ENCODE measurements at regions not wholly inside any gene's neighbourhood (a gene's known extent, or its start where the extent isn't known, plus 50 kb on each side); places are given as distances from the start of the nearest gene placed in this dataset.
"Not testable (repeated sequence)": the region's sequence is repeated elsewhere in the genome, so short reads cannot be mapped to it uniquely, and the experiment has no call there.

DNA sequence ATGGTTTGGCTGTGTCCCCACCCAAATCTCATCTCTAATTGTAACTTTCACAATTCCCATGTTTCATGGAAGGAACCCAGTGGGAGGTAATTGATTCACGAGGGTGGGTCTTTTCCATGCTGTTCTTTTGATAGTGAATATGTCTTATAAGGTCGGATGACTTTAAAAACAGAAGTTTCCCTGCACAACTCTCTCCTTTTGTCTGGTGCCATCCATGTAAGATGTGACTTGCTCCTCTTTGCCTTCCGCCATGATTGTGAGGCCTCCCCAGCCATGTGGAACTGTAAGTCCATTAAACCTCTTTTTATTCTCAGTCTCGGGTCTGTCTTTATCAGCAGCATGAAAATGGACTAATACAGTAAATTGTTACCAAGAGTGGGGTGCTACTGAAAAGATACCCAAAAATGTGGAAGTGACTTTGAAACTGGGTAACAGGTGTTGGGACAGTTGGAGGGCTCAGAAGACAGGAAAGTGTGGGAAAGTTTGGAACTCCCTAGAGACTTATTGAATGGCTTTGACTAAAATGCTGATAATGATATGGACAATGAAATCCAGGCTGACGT, 251.4 kb upstream of the GK2 start:
- not testable (repeated sequence) for DNase-seq

DNA sequence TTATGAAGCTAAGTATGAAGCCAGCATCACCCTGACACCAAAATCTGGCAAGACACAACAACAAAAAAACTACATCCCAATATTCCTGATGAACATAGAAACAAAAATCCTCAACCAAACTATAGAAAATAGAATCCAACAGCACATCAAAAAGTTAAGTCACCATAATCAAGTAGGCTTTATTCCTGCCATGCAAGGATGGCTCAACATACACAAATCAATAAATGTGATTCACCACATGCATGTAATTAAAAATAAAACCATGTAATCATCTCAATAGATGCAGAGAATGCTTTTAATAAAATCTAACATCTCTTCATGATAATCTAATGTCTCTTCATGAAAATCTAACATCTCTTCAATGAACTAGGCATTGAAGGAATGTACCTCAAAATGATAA, 249.4 kb upstream of the GK2 start:
- no peak for DNase-seq

DNA sequence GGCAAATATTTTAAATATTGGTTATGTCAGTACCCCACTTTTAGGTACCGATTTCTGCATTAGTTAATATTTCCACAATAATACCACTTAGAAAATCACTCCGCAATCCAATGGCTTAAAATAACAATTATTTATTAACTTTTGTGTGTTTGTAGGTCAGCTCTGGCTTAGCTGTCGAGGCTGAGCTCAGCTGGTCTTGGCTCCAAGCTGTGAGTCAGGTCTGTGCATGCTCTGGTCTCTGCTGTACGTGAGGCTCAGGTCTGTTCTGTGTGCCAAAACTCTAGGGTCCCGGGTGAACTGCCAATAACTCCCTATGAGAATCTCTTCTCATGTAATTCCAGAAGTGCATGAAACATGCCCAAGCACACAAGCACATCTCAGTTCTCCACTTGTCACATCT, 245.8 kb upstream of the GK2 start:
- DNase-seq, result no peak

DNA sequence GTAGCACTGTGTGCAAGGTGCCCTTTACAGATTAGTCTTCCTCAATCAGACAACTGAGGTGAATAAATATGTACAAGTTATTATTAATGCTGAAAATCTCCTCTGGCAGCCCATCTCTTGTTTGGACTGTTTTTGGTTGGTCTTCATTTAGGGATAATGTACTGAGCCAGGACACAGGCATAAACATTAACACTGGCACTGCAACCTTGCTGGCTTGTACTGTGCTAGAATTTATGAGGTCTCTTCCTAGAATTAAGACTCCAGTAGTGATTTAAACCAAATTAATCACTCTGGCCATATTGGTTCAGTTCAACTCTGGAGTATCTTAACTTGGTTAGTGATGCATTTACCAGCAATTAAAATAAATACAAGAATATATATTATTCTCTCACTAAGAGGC, 244.7 kb upstream of the GK2 start:
- DNase-seq, result no peak

DNA sequence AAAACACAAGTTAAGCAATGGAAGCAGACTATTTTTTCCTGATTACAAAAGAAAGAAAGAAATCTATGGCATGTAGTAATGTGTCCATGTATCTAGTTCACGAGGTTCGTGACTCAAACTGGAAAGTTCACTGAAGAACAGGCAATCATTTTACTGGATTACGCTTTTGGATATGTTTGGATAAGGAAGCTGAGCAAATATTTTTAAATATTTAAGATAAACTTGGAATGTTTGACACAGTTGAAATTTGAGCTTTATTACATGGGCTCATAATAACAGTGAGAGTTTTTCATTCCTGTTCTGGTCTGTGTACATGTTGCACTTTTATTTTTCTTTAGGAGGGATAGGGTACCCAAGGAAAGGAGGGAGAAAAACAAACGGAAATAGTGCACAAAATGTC, 244.2 kb upstream of the GK2 start:
- DNase-seq, result peak; percentile 36

DNA sequence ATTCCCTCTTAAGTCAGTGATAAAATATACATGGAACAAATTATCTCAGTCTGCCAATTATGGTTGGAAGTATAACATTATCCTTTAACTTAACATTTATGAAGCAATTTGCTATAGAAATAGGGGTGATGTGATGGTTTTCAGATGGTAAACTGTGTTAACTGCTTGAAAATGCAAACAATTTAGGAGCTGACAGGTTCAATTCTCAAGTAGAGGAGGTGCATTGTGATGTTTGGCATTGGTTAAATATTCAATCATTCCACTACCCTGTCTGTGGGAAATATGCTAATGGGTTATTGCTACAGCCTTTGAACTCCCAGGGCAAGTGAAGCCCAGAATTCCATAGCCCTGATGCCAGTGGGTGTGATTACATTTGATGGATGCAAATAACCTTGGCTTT, 243.4 kb upstream of the GK2 start:
- DNase-seq, result peak; percentile 59

DNA sequence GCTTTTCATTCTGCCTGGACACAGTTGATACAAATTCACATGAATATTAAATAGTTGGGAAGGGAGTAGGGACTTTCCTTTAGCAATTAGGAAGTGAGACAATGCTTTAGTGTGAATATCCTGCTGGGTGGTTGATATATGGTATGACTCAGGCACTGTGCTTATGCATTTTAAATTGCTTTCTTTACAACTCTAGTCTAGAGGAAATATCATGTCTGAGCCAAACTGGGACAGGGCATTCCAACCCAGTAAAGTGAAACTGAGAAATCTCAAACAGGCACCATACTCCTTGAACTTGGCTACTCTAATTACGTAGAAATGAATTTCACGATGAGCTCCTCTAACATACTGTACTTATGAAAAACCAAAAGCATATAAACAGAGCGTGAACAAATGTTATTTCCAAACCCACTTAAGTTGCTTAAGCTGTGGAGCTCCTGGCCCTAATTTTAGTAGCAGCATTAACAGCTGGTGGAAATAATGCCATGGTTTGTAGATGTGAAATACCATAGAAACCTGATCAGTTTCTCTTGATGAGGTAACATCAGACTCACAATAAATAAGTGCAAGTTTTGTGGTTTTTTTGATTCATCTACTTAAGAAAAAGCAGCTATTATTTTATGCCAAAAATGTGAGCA, 242.9 kb upstream of the GK2 start:
- DNase-seq, result peak; percentile 71

GRCh38 chr4:79650217-79650616, 242.2 kb upstream of the GK2 start:
- peak; percentile 37 for DNase-seq

- DNase-seq, result no peak
These were observed 237.9 kb upstream of the GK2 start for GRCh38 chr4:79645942-79646341.

DNA sequence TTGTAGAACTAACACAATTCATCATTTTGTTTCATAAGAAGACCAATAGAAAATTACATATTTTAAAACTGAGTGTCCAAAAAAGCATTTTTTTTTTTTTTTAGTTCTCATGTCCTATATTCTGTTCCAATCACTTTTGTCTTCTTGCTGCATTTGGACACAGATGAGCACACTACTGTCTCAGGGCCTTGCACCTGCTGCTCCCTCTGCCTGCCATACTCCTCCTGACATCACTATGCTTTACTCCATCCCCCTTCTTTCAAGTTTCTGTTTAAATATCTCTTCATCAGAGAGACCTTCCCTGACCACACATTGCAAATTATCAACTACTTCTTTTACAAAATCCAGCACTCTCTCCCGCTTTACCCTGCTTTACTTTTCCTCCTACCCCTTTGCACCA, 230.7 kb upstream of the GK2 start:
- DNase-seq, result no peak

- no peak for DNase-seq
These were observed 229.0 kb upstream of the GK2 start for GRCh38 chr4:79636991-79637390.

GRCh38 chr4:79634111-79634510, 226.1 kb upstream of the GK2 start:
- DNase-seq, result no peak

GRCh38 chr4:79632114-79632513, 224.1 kb upstream of the GK2 start:
- no peak for DNase-seq

DNA sequence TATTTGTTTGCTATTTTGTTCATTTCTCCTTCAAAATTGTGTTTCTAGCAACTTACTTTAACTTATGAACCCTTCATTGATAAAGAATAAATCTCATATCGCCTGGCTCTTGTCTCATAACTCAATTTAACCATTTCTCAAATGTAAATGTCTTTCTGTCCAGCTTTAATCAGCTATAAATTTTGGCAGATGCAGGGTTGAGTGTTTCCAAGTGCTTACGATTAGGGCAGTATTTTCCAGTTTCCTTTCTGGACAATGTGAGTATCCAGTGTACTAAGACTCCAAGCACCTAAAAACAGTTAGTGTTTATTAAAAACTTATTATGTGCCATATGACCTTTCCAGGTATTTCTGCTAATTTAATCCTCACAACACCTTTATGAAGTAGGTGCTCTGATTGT, 218.6 kb upstream of the GK2 start:
- DNase-seq, result no peak

DNA sequence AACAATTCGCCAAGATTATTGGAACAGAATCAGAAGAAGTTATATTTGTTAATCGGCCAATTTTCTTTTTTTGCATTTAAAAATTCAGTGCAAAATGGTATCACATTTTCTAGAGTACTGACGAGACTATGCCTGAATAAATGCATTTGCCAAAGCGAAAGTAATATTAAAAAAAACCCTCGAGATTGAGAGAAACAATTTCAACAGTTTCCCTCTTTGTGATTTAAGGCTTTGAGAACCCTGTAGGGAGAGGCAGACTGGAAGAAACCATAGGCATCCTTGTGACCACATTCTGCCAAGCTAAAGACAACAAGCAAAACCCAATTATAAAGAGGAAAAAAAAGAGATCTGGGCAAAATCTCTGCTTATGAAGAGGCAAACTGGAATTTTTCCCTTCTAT, 218.1 kb upstream of the GK2 start:
- no peak for DNase-seq

DNA sequence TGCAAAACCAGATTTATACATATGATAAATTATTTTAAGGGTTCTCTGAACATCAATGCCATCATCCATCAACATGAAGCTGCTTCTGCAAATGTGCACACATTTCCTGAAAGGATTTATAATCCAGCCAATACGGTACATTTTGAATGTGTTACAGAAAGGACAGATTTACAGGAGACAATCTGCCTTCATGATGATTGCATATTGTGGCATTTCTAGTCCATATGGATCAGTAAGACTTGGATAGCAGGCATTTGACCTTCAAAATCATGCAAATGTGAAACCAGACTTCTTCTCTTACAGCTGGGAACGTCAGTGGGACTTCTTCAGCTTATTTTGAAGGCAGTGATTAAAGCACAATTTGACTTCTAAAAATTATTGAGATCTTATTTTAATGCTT, 217.3 kb upstream of the GK2 start:
- no peak for DNase-seq

DNA sequence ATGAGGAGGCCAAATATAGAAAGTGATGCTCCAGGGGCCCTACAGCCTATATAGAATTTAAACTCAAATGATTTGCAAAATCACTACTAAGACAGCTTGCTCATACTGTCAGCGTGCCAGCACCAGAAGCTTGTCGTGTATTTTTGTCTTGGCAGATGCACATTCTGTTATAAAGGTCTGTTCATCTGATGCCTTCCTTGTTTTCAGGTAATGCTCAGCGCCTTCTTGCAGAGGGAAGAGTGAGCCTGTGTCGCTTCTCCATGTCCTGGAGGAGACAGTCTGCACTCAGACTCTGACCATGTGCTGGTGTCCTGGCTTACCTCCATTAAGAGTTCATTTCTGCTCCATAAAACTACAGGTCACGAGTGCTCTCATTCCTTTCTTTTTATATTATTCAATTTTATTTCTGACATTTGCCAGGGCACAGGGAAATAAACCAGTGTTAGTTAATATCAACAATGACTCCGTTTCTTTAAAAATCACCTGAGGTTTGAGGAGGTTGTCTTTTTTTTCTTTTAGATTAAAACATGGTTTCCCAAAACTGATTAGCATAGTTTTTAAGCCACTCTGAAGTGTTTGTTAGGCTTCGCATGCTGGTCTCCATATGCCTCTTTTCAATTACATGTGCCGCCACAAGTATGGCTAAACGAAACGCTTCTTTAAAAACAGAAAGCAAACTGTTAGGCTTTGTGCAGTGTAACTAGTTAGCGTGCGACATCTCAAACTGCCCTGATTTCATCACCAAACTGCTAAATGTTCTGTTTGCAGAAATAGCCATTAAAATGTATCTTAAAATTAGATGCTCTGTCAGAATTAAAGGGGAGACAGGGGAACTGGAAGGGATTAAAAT, 215.2 kb upstream of the GK2 start:
- peak; percentile 15 for DNase-seq

DNA sequence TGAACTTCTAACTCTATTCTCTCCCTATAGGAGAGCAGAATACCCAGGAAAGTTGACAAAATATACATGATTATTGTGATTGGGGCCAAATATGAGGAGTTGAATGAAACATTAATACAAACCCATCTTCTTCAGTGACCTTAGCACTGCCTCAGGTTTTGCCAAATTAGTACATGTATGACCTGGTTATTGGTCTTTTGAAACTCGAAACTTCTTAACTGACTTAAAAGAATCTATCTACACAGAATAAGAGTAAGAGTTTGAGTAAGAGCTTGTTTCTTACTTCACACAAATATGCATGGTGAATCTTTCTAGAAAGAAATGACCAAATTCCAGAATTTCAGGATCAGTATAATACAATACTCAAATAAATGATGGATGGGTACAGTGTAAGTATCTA, 213.0 kb upstream of the GK2 start:
- DNase-seq, result no peak

- DNase-seq, result no peak
These were observed 212.6 kb upstream of the GK2 start for GRCh38 chr4:79620617-79621016.

DNA sequence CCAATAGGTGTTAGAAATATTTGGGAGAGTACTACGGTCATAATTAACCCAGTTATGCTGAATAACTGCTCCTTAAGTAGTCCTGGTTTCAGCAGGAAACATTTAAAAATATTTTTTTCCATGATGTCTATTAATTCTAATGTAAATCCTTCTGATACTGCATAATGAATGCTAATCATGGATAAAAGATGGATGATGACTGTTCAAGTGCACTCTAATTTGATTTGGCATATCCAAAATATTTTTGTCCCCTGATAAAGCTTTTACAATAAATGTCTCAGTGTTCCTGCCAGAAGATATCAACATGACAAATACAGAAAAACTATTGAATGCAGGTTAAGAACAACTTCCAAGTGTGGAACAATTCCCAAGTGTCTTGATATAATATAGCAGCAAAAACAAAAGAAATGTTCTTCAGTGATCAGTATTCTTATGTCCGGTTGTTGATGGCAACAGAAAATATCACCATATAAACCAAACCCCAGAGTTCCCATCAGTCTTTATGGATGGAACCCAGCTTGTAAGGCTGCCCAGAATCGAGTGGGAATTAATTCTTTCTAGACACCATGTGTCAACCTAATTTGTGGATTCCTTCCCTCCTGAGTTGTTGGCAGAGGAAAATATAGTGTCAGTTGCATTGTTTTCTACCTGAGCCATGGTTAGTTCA, 205.4 kb upstream of the GK2 start:
- no peak for DNase-seq

- no peak for DNase-seq
These were observed 203.0 kb upstream of the GK2 start for GRCh38 chr4:79611026-79611425.

- peak; percentile 39 for DNase-seq
These were observed 201.8 kb upstream of the GK2 start for GRCh38 chr4:79609817-79610216.

- DNase-seq, result no peak
These were observed 200.0 kb upstream of the GK2 start for GRCh38 chr4:79607979-79608378.

DNA sequence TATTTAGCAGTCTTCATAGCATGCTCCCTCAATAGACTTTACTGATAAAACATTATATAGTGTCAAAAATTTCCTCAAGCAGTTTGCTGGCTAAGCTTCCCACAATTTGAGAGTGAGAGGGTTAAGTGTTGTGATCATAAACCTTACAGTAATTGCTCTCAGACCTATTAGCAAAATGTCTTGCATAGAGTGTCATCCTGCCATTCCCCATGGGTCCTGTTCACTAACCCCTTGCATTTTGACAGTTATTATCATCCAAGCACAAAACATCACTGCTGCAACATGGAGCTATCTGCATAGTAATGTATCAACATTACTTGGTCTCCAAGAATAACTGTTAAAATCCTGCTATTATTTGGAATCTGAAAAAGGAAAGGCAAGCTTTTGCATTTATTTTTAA, 196.1 kb upstream of the GK2 start:
- DNase-seq, result no peak

Data from fibroblast of skin of abdomen (primary cell).